ENCODE measurements at regions not wholly inside any gene's neighbourhood (a gene's known extent, or its start where the extent isn't known, plus 50 kb on each side); places are given as distances from the start of the nearest gene placed in this dataset.

GRCh38 chr2:239805414-239805813 lies 219.7 kb downstream of the NDUFA10 start:
- no peaks in the 10 kb centered on the region for H3K36me3 ChIP-seq (ENCODE audit: control insufficient read depth in 2 of 2, insufficient read depth in 2 of 2, low read length in 1 of 2)
- no peak overlapping the region for H3K27ac ChIP-seq (ENCODE audit: control insufficient read depth, insufficient read depth)
- no peak for DNase-seq (ENCODE audit: low read depth, low spot score)
- no peaks in the 10 kb centered on the region for H3K9me3 ChIP-seq (replicated peaks; ENCODE audit: control insufficient read depth, insufficient read depth, low read length)
- no peak for TF ChIP-seq TARDBP (IDR thresholded peaks at IDR 0.05; ENCODE audit: borderline replicate concordance)
- TF ChIP-seq GATAD2B (conservative IDR thresholded peaks at IDR 0.05; ENCODE audit: low read depth): no peak
- ChIA-PET POLR2A (no interaction called here), RAD21 (ENCODE audit: unreplicated experiment) (no interaction called here), CTCF (no interaction called here), SMC1A (ENCODE audit: uncharacterized antibody, unreplicated experiment) (no interaction called here)
- 47% methylated on average over 14 of the region's 14 CpGs for WGBS (ENCODE audit: insufficient coverage, insufficient replicate concordance, low lambda C conversion rate, missing lambda C conversion rate)
- H3K4me1 ChIP-seq (ENCODE audit: control insufficient read depth, insufficient read depth, low read length): no peaks in the 10 kb centered on the region
- no peaks in the 10 kb centered on the region; a peak in 1 of 4 replicates for H3K27me3 ChIP-seq (replicated peaks in 1 of 2; ENCODE audit: control insufficient read depth in 2 of 2, insufficient read depth in 2 of 2, low read length in 1 of 2)
- H3K9ac ChIP-seq (ENCODE audit: control insufficient read depth, insufficient read depth, low read length): no peak overlapping the region
- no peak overlapping the region for H2AFZ ChIP-seq (ENCODE audit: control insufficient read depth, low read depth, low read length)
- ATAC-seq: no peak
- no peaks in the 10 kb centered on the region for H3K79me2 ChIP-seq (ENCODE audit: control insufficient read depth, insufficient read depth, low read length)
- FAIRE-seq: no peak
- BruUV-seq (replicated peaks): no TSS peak
- no peaks in the 10 kb centered on the region for H4K20me1 ChIP-seq (ENCODE audit: control insufficient read depth, insufficient read depth)
- in situ Hi-C loops (cut with MboI): no loop called here
- no peak overlapping the region for H3K4me3 ChIP-seq
- no peak overlapping the region for H3K4me2 ChIP-seq (ENCODE audit: control insufficient read depth, insufficient read depth)
- intact Hi-C loops (cut with micrococcal nuclease; ENCODE audit: unreplicated experiment): no loop called here

GRCh38 chr2:239805043-239805329 lies 220.2 kb downstream of the NDUFA10 start:
- Histone ChIP-seq H3K4me1 (ENCODE audit: control insufficient read depth, insufficient read depth, low read length) (no peaks in the 10 kb centered on the region), H4K20me1 (ENCODE audit: control insufficient read depth, insufficient read depth) (no peaks in the 10 kb centered on the region), H3K27me3 (replicated peaks in 1 of 2; ENCODE audit: control insufficient read depth in 2 of 2, insufficient read depth in 2 of 2, low read length in 1 of 2) (no peaks in the 10 kb centered on the region; a peak in 1 of 4 replicates), H2AFZ (ENCODE audit: control insufficient read depth, low read depth, low read length) (no peak overlapping the region), H3K27ac (ENCODE audit: control insufficient read depth, insufficient read depth) (no peak overlapping the region), H3K9ac (ENCODE audit: control insufficient read depth, insufficient read depth, low read length) (no peak overlapping the region), H3K9me3 (replicated peaks; ENCODE audit: control insufficient read depth, insufficient read depth, low read length) (no peaks in the 10 kb centered on the region), H3K36me3 (ENCODE audit: control insufficient read depth in 2 of 2, insufficient read depth in 2 of 2, low read length in 1 of 2) (no peaks in the 10 kb centered on the region), H3K4me2 (ENCODE audit: control insufficient read depth, insufficient read depth) (no peak overlapping the region), H3K4me3 (no peak overlapping the region), H3K79me2 (ENCODE audit: control insufficient read depth, insufficient read depth, low read length) (no peaks in the 10 kb centered on the region)
- no TSS peak for BruUV-seq (replicated peaks)
- in situ Hi-C loops (cut with MboI): no loop called here
- ChIA-PET RAD21 (ENCODE audit: unreplicated experiment) (no interaction called here), POLR2A (no interaction called here), SMC1A (ENCODE audit: uncharacterized antibody, unreplicated experiment) (no interaction called here), CTCF (no interaction called here)
- TF ChIP-seq ZNF24 (IDR thresholded peaks at IDR 0.05): no peak
- no peak for TF ChIP-seq GABPA (IDR thresholded peaks at IDR 0.05; ENCODE audit: low read depth)
- TF ChIP-seq BACH1 (IDR thresholded peaks at IDR 0.05; ENCODE audit: borderline replicate concordance): no peak
- no peak for TF ChIP-seq ATF3 (IDR thresholded peaks at IDR 0.05; ENCODE audit: borderline replicate concordance, extremely low read depth, low read depth, low read length)
- TF ChIP-seq RFX5 (IDR thresholded peaks at IDR 0.05; ENCODE audit: low read depth, low read length): no peak
- TF ChIP-seq ZNF274 (IDR thresholded peaks at IDR 0.05; ENCODE audit: insufficient read depth, insufficient read length): no peak
- TF ChIP-seq PBX3 (IDR thresholded peaks at IDR 0.05; ENCODE audit: insufficient replicate concordance, low read depth, low read length): no peak
- TF ChIP-seq PKNOX1 (IDR thresholded peaks at IDR 0.05): no peak
- no peak for DNase-seq (ENCODE audit: low read depth, low spot score)
- 50% methylated on average over 12 of the region's 12 CpGs for WGBS (ENCODE audit: insufficient coverage, insufficient replicate concordance, low lambda C conversion rate, missing lambda C conversion rate)
- no peak for FAIRE-seq
- no peak for ATAC-seq
- intact Hi-C loops (cut with micrococcal nuclease; ENCODE audit: unreplicated experiment): no loop called here

All from GM12878 (cell line).